Endodermal cell (in vitro differentiated cells): ENCODE measurements at regions not wholly inside any gene's neighbourhood (a gene's known extent, or its start where the extent isn't known, plus 50 kb on each side); places are given as distances from the start of the nearest gene placed in this dataset.

ENCODE experiments used
- DNase-seq: peaks from one replicate; pipeline ENCODE4 v3.0.0-alpha.2; 2017
- H3K27ac ChIP-seq: 2 replicates; pipeline ENCODE4 v1.5.1; 2013; ENCODE audit warnings: mild to moderate bottlenecking, low read depth, low read length, moderate library complexity
- H3K27me3 ChIP-seq: 2 replicates; pipeline ENCODE4 v1.6.1; 2013; ENCODE audit warnings: mild to moderate bottlenecking, low read length, moderate library complexity; ENCODE audit not compliant: insufficient read depth, control insufficient read depth, poor library complexity, severe bottlenecking
- H3K36me3 ChIP-seq: 2 replicates; pipeline ENCODE4 v1.7.0; 2013; ENCODE audit warnings: mild to moderate bottlenecking, low read length, moderate library complexity; ENCODE audit not compliant: control insufficient read depth, insufficient read depth
- H3K4me1 ChIP-seq: one replicate; pipeline ENCODE4 v1.7.0; 2013; ENCODE audit warnings: low read length; ENCODE audit not compliant: control insufficient read depth, insufficient read depth
- H3K4me3 ChIP-seq: 2 replicates; pipeline ENCODE4 v1.5.1; 2013; ENCODE audit warnings: mild to moderate bottlenecking, low read length, moderate library complexity
- H3K9ac ChIP-seq: 2 replicates; pipeline ENCODE4 v1.6.1; 2013; ENCODE audit warnings: mild to moderate bottlenecking, low read length, moderate library complexity; ENCODE audit not compliant: poor library complexity, severe bottlenecking; ENCODE audit errors: extremely low read depth
- H3K9me3 ChIP-seq: 2 replicates; pipeline ENCODE4 v1.6.1; 2013; ENCODE audit warnings: mild to moderate bottlenecking, low read length, moderate library complexity; ENCODE audit not compliant: control insufficient read depth
- H3K27ac Mint-ChIP-seq: 2 replicates; pipeline ENCODE4 v1.8.0; 2020; ENCODE audit warnings: mixed read lengths
- H3K27me3 Mint-ChIP-seq: 2 replicates; pipeline ENCODE4 v1.8.0; 2021; ENCODE audit warnings: mild to moderate bottlenecking, mixed read lengths; ENCODE audit not compliant: insufficient read depth
- H3K36me3 Mint-ChIP-seq: 2 replicates; pipeline ENCODE4 v1.8.0; 2020; ENCODE audit warnings: low read depth, mixed read lengths
- H3K4me1 Mint-ChIP-seq: 2 replicates; pipeline ENCODE4 v1.8.0; 2020; ENCODE audit warnings: mixed read lengths
- H3K4me3 Mint-ChIP-seq: 2 replicates; pipeline ENCODE4 v1.8.0; 2020; ENCODE audit warnings: mild to moderate bottlenecking, moderate library complexity, mixed read lengths
- H3K9me3 Mint-ChIP-seq: 2 replicates; pipeline ENCODE4 v1.8.0; 2020; ENCODE audit warnings: mild to moderate bottlenecking, mixed read lengths
- CTCF ChIP-seq: fragments of 200-600 bp; sonication (generic); conservative IDR thresholded peaks from 2 replicates; pipeline ENCODE4 v1.5.0; 2021; ENCODE audit warnings: antibody characterized with exemption, mild to moderate bottlenecking
- WGBS, 2 experiments: methylation state at CpG; one replicate each; pipeline versions ENCODE4 v1.1.5 to v1.1.7; 2013; ENCODE audit warnings: missing lambda C conversion rate in 2 of 2, mixed read lengths in 1 of 2; ENCODE audit not compliant: insufficient coverage in 1 of 2, insufficient read length in 1 of 2; 5-methylcytosine and 5-hydroxymethylcytosine counted together

GRCh38 chr5:86864051-86864450 is 246.3 kb downstream of the COX7C start:
- DNase-seq, result no peak
- no peak for TF ChIP-seq CTCF
- H3K36me3 ChIP-seq, result no peaks in the 10 kb centered on the region
- no peak overlapping the region for H3K9ac ChIP-seq
- no peak overlapping the region for H3K27ac Mint-ChIP-seq
- no peaks in the 10 kb centered on the region for H3K4me1 ChIP-seq
- H3K27me3 ChIP-seq, result no peaks in the 10 kb centered on the region
- no peaks in the 10 kb centered on the region for H3K9me3 Mint-ChIP-seq
- H3K27ac ChIP-seq, result no peak overlapping the region
- H3K4me3 ChIP-seq, result no peak overlapping the region
- no peaks in the 10 kb centered on the region for H3K9me3 ChIP-seq
- H3K27me3 Mint-ChIP-seq, result no peaks in the 10 kb centered on the region
- 91 to 94% methylated on average over 4 of the region's 4 CpGs for WGBS, 2 experiments
- H3K4me3 Mint-ChIP-seq, result no peak overlapping the region
- peaks cover 32% of the 10 kb centered on the region for H3K4me1 Mint-ChIP-seq
- no peaks in the 10 kb centered on the region for H3K36me3 Mint-ChIP-seq

GRCh38 chr5:86865256-86865785 is 247.6 kb downstream of the COX7C start:
- Histone ChIP-seq H3K36me3 (no peaks in the 10 kb centered on the region), H3K4me1 (no peaks in the 10 kb centered on the region), H3K27ac (no peak overlapping the region), H3K9ac (no peak overlapping the region), H3K9me3 (no peaks in the 10 kb centered on the region), H3K4me3 (no peak overlapping the region), H3K27me3 (no peaks in the 10 kb centered on the region)
- H3K36me3 Mint-ChIP-seq, result no peaks in the 10 kb centered on the region
- no peak for DNase-seq
- H3K9me3 Mint-ChIP-seq, result no peaks in the 10 kb centered on the region
- WGBS, 2 experiments, result 83% methylated on average over 1 to 2 of the region's 2 CpGs
- TF ChIP-seq CTCF, result no peak
- H3K4me1 Mint-ChIP-seq, result peaks cover 32% of the 10 kb centered on the region
- H3K4me3 Mint-ChIP-seq, result no peak overlapping the region
- H3K27ac Mint-ChIP-seq, result no peak overlapping the region
- no peaks in the 10 kb centered on the region for H3K27me3 Mint-ChIP-seq

- Mint-ChIP-seq H3K4me3 (no peak overlapping the region), H3K4me1 (peaks cover 36% of the 10 kb centered on the region)
- WGBS, 2 experiments, result 67 to 84% methylated on average over 1 of the region's 1 CpG
These were observed 248.3 kb downstream of the COX7C start for GRCh38 chr5:86866036-86866435.

More at GRCh38 chr5:86866036-86866435, 248.3 kb downstream of the COX7C start:
- H3K4me1 ChIP-seq, result no peaks in the 10 kb centered on the region
- Mint-ChIP-seq H3K27ac (no peak overlapping the region), H3K27me3 (no peaks in the 10 kb centered on the region), H3K9me3 (peaks cover 2% of the 10 kb centered on the region), H3K36me3 (no peaks in the 10 kb centered on the region)
- H3K27me3 ChIP-seq, result no peaks in the 10 kb centered on the region
- no peak for TF ChIP-seq CTCF
- DNase-seq, result no peak
- H3K27ac ChIP-seq, result no peak overlapping the region
- no peak overlapping the region for H3K4me3 ChIP-seq
- H3K36me3 ChIP-seq, result no peaks in the 10 kb centered on the region
- H3K9ac ChIP-seq, result no peak overlapping the region
- H3K9me3 ChIP-seq, result no peaks in the 10 kb centered on the region
